Neural cell (in vitro differentiated cells): ENCODE measurements at regions not wholly inside any gene's neighbourhood (a gene's known extent, or its start where the extent isn't known, plus 50 kb on each side); places are given as distances from the start of the nearest gene placed in this dataset.

Source experiments
- H2AFZ ChIP-seq: fragments of 200-600, 300-800 bp; sonication (generic), shearing (Covaris generic); 2 replicates; pipeline ENCODE4 v1.6.0; 2014; ENCODE audit warnings: low read depth, mild to moderate bottlenecking, antibody characterized with exemption, low read length, moderate library complexity
- H3F3A ChIP-seq: fragments of 200-600 bp; shearing (Covaris generic); 2 replicates; pipeline ENCODE4 v1.6.1; 2016; ENCODE audit warnings: mild to moderate bottlenecking, moderate library complexity, mixed read lengths, antibody characterized with exemption, low read length; ENCODE audit not compliant: insufficient read depth, poor library complexity, severe bottlenecking
- H3K27ac ChIP-seq: fragments of 200-600, 300-800 bp; sonication (generic), shearing (Covaris generic); 2 replicates; pipeline ENCODE4 v1.5.1; 2014; ENCODE audit warnings: mild to moderate bottlenecking, low read length, moderate library complexity
- H3K27me3 ChIP-seq: fragments of 300-800, 200-600 bp; sonication (generic), shearing (Covaris generic); 2 replicates; pipeline ENCODE4 v1.6.0; 2014; ENCODE audit warnings: mild to moderate bottlenecking, low read depth, low read length, moderate library complexity; ENCODE audit not compliant: insufficient read depth
- H3K36me3 ChIP-seq: fragments of 300-800, 200-600 bp; sonication (generic), shearing (Covaris generic); 2 replicates; pipeline ENCODE4 v1.5.1; 2014; ENCODE audit warnings: mild to moderate bottlenecking, antibody characterized with exemption, low read length, moderate library complexity; ENCODE audit not compliant: insufficient read depth
- H3K4me2 ChIP-seq: fragments of 300-800, 200-600 bp; sonication (generic), shearing (Covaris generic); 2 replicates; pipeline ENCODE4 v1.6.0; 2014; ENCODE audit warnings: mild to moderate bottlenecking, low read length
- H3K4me3 ChIP-seq: fragments of 300-800, 200-600 bp; sonication (generic), shearing (Covaris generic); 2 replicates; pipeline ENCODE4 v1.5.1; 2014; ENCODE audit warnings: mild to moderate bottlenecking, low read length, moderate library complexity
- H3K79me2 ChIP-seq: fragments of 200-600 bp; shearing (Covaris generic); replicated peaks from 2 replicates; pipeline ENCODE4 v1.6.0; 2014; ENCODE audit warnings: mild to moderate bottlenecking, low read length, moderate library complexity; ENCODE audit not compliant: insufficient read depth
- H3K9ac ChIP-seq: fragments of 300-800, 200-600 bp; sonication (generic), shearing (Covaris generic); 2 replicates; pipeline ENCODE4 v1.6.1; 2016; ENCODE audit warnings: mild to moderate bottlenecking, low read length, mixed read lengths
- H3K9me2 ChIP-seq: fragments of 200-600 bp; shearing (Covaris generic); 2 replicates; pipeline ENCODE4 v1.6.1; 2016; ENCODE audit warnings: mild to moderate bottlenecking, low read length, mixed read lengths; ENCODE audit not compliant: insufficient read depth
- H3K9me3 ChIP-seq: fragments of 200-600, 300-800 bp; sonication (generic), shearing (Covaris generic); 2 replicates; pipeline ENCODE4 v1.6.1; 2016; ENCODE audit warnings: mild to moderate bottlenecking, mixed run types, low read length, moderate library complexity, mixed read lengths
- H4K20me1 ChIP-seq: fragments of 200-600 bp; shearing (Covaris generic); 2 replicates; pipeline ENCODE4 v1.6.1; 2016; ENCODE audit warnings: mild to moderate bottlenecking, mixed run types; ENCODE audit not compliant: insufficient read depth
- EP300 ChIP-seq: fragments of 450-650 bp; conservative IDR thresholded peaks from 2 replicates; pipeline ENCODE4 v1.6.1; 2014; ENCODE audit warnings: antibody characterized with exemption, mild to moderate bottlenecking, moderate library complexity; ENCODE audit not compliant: poor library complexity, severe bottlenecking
- EZH2 ChIP-seq: fragments of 200-600, 300-800 bp; shearing (Covaris generic), sonication (generic); IDR thresholded peaks from 2 replicates; pipeline ENCODE4 v1.6.1; 2014; ENCODE audit warnings: antibody characterized with exemption, low read length, borderline replicate concordance, mild to moderate bottlenecking; ENCODE audit not compliant: insufficient read depth, poor library complexity, severe bottlenecking
- MXI1 ChIP-seq: fragments of 450-650 bp; conservative IDR thresholded peaks from 2 replicates; pipeline ENCODE4 v1.6.1; 2014; ENCODE audit warnings: antibody characterized with exemption, mild to moderate bottlenecking; ENCODE audit not compliant: poor library complexity, severe bottlenecking
- POLR2AphosphoS5 ChIP-seq: IDR thresholded peaks from 2 replicates; pipeline ENCODE4 v1.6.1; 2012
- RAD21 ChIP-seq: fragments of 450-650 bp; conservative IDR thresholded peaks from 2 replicates; pipeline ENCODE4 v1.6.1; 2014; ENCODE audit warnings: antibody characterized with exemption, mild to moderate bottlenecking, moderate library complexity
- SMC3 ChIP-seq: fragments of 450-650 bp; conservative IDR thresholded peaks from 2 replicates; pipeline ENCODE4 v1.6.1; 2014; ENCODE audit warnings: antibody characterized with exemption, mild to moderate bottlenecking, moderate library complexity; ENCODE audit not compliant: poor library complexity
- TAF1 ChIP-seq: IDR thresholded peaks from 2 replicates; pipeline ENCODE4 v1.6.1; 2012; ENCODE audit warnings: low read depth
- TF ChIP-seq, protein P1 (sequence below): IDR thresholded peaks from 2 replicates; pipeline ENCODE4 v1.6.1; 2012; ENCODE audit warnings: borderline replicate concordance
- TF ChIP-seq, protein P2 (sequence below): fragments of 450-650 bp; IDR thresholded peaks from 2 replicates; pipeline ENCODE4 v1.5.1; 2014; ENCODE audit warnings: antibody characterized with exemption, mild to moderate bottlenecking, moderate library complexity; ENCODE audit not compliant: poor library complexity, severe bottlenecking

- H3K79me2 ChIP-seq, result no peaks in the 10 kb centered on the region
- no peaks in the 10 kb centered on the region for H3F3A ChIP-seq
- H3K27me3 ChIP-seq, result no peaks in the 10 kb centered on the region
- H3K4me2 ChIP-seq, result no peak overlapping the region
- H4K20me1 ChIP-seq, result no peaks in the 10 kb centered on the region
- no peaks in the 10 kb centered on the region for H3K9me2 ChIP-seq
- TF ChIP-seq EZH2 (no peak), EP300 (no peak)
- TF ChIP-seq, protein P1, sequence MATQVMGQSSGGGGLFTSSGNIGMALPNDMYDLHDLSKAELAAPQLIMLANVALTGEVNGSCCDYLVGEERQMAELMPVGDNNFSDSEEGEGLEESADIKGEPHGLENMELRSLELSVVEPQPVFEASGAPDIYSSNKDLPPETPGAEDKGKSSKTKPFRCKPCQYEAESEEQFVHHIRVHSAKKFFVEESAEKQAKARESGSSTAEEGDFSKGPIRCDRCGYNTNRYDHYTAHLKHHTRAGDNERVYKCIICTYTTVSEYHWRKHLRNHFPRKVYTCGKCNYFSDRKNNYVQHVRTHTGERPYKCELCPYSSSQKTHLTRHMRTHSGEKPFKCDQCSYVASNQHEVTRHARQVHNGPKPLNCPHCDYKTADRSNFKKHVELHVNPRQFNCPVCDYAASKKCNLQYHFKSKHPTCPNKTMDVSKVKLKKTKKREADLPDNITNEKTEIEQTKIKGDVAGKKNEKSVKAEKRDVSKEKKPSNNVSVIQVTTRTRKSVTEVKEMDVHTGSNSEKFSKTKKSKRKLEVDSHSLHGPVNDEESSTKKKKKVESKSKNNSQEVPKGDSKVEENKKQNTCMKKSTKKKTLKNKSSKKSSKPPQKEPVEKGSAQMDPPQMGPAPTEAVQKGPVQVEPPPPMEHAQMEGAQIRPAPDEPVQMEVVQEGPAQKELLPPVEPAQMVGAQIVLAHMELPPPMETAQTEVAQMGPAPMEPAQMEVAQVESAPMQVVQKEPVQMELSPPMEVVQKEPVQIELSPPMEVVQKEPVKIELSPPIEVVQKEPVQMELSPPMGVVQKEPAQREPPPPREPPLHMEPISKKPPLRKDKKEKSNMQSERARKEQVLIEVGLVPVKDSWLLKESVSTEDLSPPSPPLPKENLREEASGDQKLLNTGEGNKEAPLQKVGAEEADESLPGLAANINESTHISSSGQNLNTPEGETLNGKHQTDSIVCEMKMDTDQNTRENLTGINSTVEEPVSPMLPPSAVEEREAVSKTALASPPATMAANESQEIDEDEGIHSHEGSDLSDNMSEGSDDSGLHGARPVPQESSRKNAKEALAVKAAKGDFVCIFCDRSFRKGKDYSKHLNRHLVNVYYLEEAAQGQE, result no peak
- no peaks in the 10 kb centered on the region for H3K36me3 ChIP-seq
- no peak overlapping the region for H3K9ac ChIP-seq
- no peak overlapping the region for H3K27ac ChIP-seq
- no peak overlapping the region for H2AFZ ChIP-seq
- no peak overlapping the region for H3K4me3 ChIP-seq
- no peaks in the 10 kb centered on the region for H3K9me3 ChIP-seq
Observed at GRCh38 chr5:108590799-108591198, 156.9 kb upstream of the FER start.

DNA sequence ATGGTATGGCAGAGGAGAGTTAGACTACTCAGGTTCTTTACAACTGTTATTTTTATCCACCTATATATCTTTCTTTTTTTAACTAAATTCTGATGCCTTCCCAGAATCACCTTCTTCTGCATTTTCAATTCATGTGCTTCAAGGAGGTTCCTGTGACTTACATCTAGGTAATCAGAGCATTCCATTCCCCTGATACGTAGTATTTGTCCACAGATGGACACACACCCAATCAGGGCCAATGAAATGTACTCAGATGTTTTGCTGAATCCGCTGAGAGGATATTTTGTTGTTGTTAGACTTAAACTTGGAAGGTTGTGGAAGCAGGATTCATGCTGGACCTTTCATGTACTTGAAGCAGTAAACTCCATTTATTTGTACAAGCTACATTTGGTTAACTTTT, 159.4 kb upstream of the FER start:
- H3K9ac ChIP-seq, result no peak overlapping the region
- TF ChIP-seq EP300, result no peak
- TF ChIP-seq EZH2, result no peak
- no peak for TF ChIP-seq POLR2AphosphoS5
- no peak for TF ChIP-seq MXI1
- TF ChIP-seq, protein P1, result no peak
- no peak for TF ChIP-seq SMC3
- TF ChIP-seq, protein P2, sequence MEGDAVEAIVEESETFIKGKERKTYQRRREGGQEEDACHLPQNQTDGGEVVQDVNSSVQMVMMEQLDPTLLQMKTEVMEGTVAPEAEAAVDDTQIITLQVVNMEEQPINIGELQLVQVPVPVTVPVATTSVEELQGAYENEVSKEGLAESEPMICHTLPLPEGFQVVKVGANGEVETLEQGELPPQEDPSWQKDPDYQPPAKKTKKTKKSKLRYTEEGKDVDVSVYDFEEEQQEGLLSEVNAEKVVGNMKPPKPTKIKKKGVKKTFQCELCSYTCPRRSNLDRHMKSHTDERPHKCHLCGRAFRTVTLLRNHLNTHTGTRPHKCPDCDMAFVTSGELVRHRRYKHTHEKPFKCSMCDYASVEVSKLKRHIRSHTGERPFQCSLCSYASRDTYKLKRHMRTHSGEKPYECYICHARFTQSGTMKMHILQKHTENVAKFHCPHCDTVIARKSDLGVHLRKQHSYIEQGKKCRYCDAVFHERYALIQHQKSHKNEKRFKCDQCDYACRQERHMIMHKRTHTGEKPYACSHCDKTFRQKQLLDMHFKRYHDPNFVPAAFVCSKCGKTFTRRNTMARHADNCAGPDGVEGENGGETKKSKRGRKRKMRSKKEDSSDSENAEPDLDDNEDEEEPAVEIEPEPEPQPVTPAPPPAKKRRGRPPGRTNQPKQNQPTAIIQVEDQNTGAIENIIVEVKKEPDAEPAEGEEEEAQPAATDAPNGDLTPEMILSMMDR, result no peak
- TF ChIP-seq TAF1, result no peak
- TF ChIP-seq RAD21, result no peak
- no peaks in the 10 kb centered on the region for H3K9me2 ChIP-seq
- no peak overlapping the region for H3K27ac ChIP-seq
- no peaks in the 10 kb centered on the region for H3K9me3 ChIP-seq
- no peaks in the 10 kb centered on the region for H3F3A ChIP-seq
- no peaks in the 10 kb centered on the region for H3K36me3 ChIP-seq
- no peaks in the 10 kb centered on the region for H3K27me3 ChIP-seq
- H3K4me3 ChIP-seq, result no peak overlapping the region
- no peaks in the 10 kb centered on the region for H3K79me2 ChIP-seq
- H2AFZ ChIP-seq, result no peak overlapping the region
- no peak overlapping the region for H3K4me2 ChIP-seq
- no peaks in the 10 kb centered on the region for H4K20me1 ChIP-seq
